SU-DHL-6 (cell line): ENCODE measurements at regions not wholly inside any gene's neighbourhood (a gene's known extent, or its start where the extent isn't known, plus 50 kb on each side); places are given as distances from the start of the nearest gene placed in this dataset.

Experiments used
- CTCF ChIP-seq: fragments of 200-600 bp; sonication (generic); IDR thresholded peaks from one replicate; pipeline ENCODE4 v1.5.1; 2017; ENCODE audit warnings: antibody characterized with exemption, mild to moderate bottlenecking, low read length, moderate library complexity; ENCODE audit not compliant: insufficient read depth, poor library complexity, severe bottlenecking
- EZH2phosphoT487 ChIP-seq: fragments of 200-600 bp; sonication (generic), shearing (Covaris generic); conservative IDR thresholded peaks from 2 replicates; pipeline ENCODE4 v1.6.1; 2018; ENCODE audit warnings: mild to moderate bottlenecking, antibody characterized with exemption, low read length, moderate library complexity, mixed read lengths

GRCh38 chr5:110075656-110076055 is 385.9 kb downstream of the MAN2A1 start:
- TF ChIP-seq CTCF (no peak), EZH2phosphoT487 (no peak)
